ENCODE measurements at regions not wholly inside any gene's neighbourhood (a gene's known extent, or its start where the extent isn't known, plus 50 kb on each side); places are given as distances from the start of the nearest gene placed in this dataset.

- TF ChIP-seq JUN (CRISPR knock-in tag; IDR thresholded peaks at IDR 0.05), result no peak
- TF ChIP-seq, protein P1, sequence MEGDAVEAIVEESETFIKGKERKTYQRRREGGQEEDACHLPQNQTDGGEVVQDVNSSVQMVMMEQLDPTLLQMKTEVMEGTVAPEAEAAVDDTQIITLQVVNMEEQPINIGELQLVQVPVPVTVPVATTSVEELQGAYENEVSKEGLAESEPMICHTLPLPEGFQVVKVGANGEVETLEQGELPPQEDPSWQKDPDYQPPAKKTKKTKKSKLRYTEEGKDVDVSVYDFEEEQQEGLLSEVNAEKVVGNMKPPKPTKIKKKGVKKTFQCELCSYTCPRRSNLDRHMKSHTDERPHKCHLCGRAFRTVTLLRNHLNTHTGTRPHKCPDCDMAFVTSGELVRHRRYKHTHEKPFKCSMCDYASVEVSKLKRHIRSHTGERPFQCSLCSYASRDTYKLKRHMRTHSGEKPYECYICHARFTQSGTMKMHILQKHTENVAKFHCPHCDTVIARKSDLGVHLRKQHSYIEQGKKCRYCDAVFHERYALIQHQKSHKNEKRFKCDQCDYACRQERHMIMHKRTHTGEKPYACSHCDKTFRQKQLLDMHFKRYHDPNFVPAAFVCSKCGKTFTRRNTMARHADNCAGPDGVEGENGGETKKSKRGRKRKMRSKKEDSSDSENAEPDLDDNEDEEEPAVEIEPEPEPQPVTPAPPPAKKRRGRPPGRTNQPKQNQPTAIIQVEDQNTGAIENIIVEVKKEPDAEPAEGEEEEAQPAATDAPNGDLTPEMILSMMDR (IDR thresholded peaks at IDR 0.05), result no peak
- no peak for TF ChIP-seq GTF2I (CRISPR knock-in tag; conservative IDR thresholded peaks at IDR 0.05)
- TF ChIP-seq CREB1 (CRISPR knock-in tag; IDR thresholded peaks at IDR 0.05), result no peak
- TF ChIP-seq NFYB (CRISPR knock-in tag; conservative IDR thresholded peaks at IDR 0.05; ENCODE audit: low read depth), result no peak
- no peak for TF ChIP-seq TP53 (CRISPR knock-in tag; IDR thresholded peaks at IDR 0.05)
- no peak for TF ChIP-seq ZNF396 (CRISPR knock-in tag; IDR thresholded peaks at IDR 0.05; ENCODE audit: borderline replicate concordance)
- TF ChIP-seq TEAD4 (CRISPR knock-in tag; IDR thresholded peaks at IDR 0.05), result no peak
Observed at GRCh38 chr4:12691168-12691567, 793.0 kb downstream of the RAB28 start.
